Osteocyte (in vitro differentiated cells): ENCODE measurements at regions not wholly inside any gene's neighbourhood (a gene's known extent, or its start where the extent isn't known, plus 50 kb on each side); places are given as distances from the start of the nearest gene placed in this dataset.

Experiments
- DNase-seq: peaks from one replicate; pipeline ENCODE4 v3.0.0; 2021; ENCODE audit warnings: mixed read lengths; ENCODE audit not compliant: unreplicated experiment; ENCODE audit errors: extremely low spot score
- H3K27ac Mint-ChIP-seq: one replicate; pipeline ENCODE4 v1.8.0; 2021; ENCODE audit warnings: mild to moderate bottlenecking, mixed read lengths; ENCODE audit not compliant: unreplicated experiment
- H3K27me3 Mint-ChIP-seq: one replicate; pipeline ENCODE4 v1.8.0; 2021; ENCODE audit warnings: mixed read lengths; ENCODE audit not compliant: unreplicated experiment
- H3K36me3 Mint-ChIP-seq: one replicate; pipeline ENCODE4 v1.8.0; 2021; ENCODE audit warnings: mixed read lengths; ENCODE audit not compliant: unreplicated experiment
- H3K4me1 Mint-ChIP-seq: one replicate; pipeline ENCODE4 v1.8.0; 2021; ENCODE audit warnings: mixed read lengths; ENCODE audit not compliant: unreplicated experiment
- H3K4me3 Mint-ChIP-seq: one replicate; pipeline ENCODE4 v1.8.0; 2021; ENCODE audit warnings: mild to moderate bottlenecking, moderate library complexity, mixed read lengths; ENCODE audit not compliant: unreplicated experiment
- H3K9me3 Mint-ChIP-seq: one replicate; pipeline ENCODE4 v1.8.0; 2021; ENCODE audit warnings: mixed read lengths; ENCODE audit not compliant: unreplicated experiment
- CTCF ChIP-seq: fragments of 200-600 bp; sonication (generic); IDR thresholded peaks from 2 replicates; pipeline ENCODE4 v1.5.0; 2021; ENCODE audit warnings: antibody characterized with exemption, mild to moderate bottlenecking, moderate library complexity

GRCh38 chr15:88725305-88726210 lies 77.7 kb upstream of the ACAN start:
- Mint-ChIP-seq H3K27ac (no peak overlapping the region), H3K4me1 (no peaks in the 10 kb centered on the region), H3K9me3 (peaks cover 7% of the 10 kb centered on the region), H3K27me3 (peaks cover 15% of the 10 kb centered on the region), H3K36me3 (no peaks in the 10 kb centered on the region), H3K4me3 (no peak overlapping the region)
- DNase-seq: peak; percentile 40
- TF ChIP-seq CTCF: no peak

- peak; percentile 59 for DNase-seq
- no peak for TF ChIP-seq CTCF
- no peak overlapping the region for H3K27ac Mint-ChIP-seq
- peaks cover 7% of the 10 kb centered on the region for H3K9me3 Mint-ChIP-seq
- H3K4me3 Mint-ChIP-seq: no peak overlapping the region
- no peaks in the 10 kb centered on the region for H3K36me3 Mint-ChIP-seq
- H3K4me1 Mint-ChIP-seq: no peaks in the 10 kb centered on the region
- peaks cover 12% of the 10 kb centered on the region for H3K27me3 Mint-ChIP-seq
Measured at GRCh38 chr15:88727439-88727838, 75.8 kb upstream of the ACAN start.

- DNase-seq: peak; percentile 11
- Mint-ChIP-seq H3K36me3 (no peaks in the 10 kb centered on the region), H3K4me3 (no peak overlapping the region), H3K27me3 (peaks cover 9% of the 10 kb centered on the region), H3K4me1 (no peaks in the 10 kb centered on the region), H3K27ac (no peak overlapping the region), H3K9me3 (no peaks in the 10 kb centered on the region)
- TF ChIP-seq CTCF: no peak
Measured at GRCh38 chr15:88729581-88729980, 73.7 kb upstream of the ACAN start.

- TF ChIP-seq CTCF: no peak
Measured at GRCh38 chr15:88730751-88731150, 72.5 kb upstream of the ACAN start.

GRCh38 chr15:88735212-88735611 lies 68.0 kb upstream of the ACAN start:
- Mint-ChIP-seq H3K9me3 (no peaks in the 10 kb centered on the region), H3K4me1 (peaks cover 3% of the 10 kb centered on the region), H3K27ac (no peak overlapping the region), H3K27me3 (peaks cover 4% of the 10 kb centered on the region), H3K4me3 (no peak overlapping the region), H3K36me3 (no peaks in the 10 kb centered on the region)
- TF ChIP-seq CTCF: no peak
- DNase-seq: no peak

More at GRCh38 chr15:88730751-88731150, 72.5 kb upstream of the ACAN start:
- Mint-ChIP-seq H3K27me3 (peaks cover 9% of the 10 kb centered on the region), H3K4me1 (no peaks in the 10 kb centered on the region), H3K27ac (no peak overlapping the region), H3K9me3 (no peaks in the 10 kb centered on the region), H3K4me3 (no peak overlapping the region), H3K36me3 (no peaks in the 10 kb centered on the region)
- DNase-seq: peak; percentile 68
